ENCODE measurements at regions not wholly inside any gene's neighbourhood (a gene's known extent, or its start where the extent isn't known, plus 50 kb on each side); places are given as distances from the start of the nearest gene placed in this dataset.

- peaks cover 25% of the 10 kb centered on the region for H3K4me1 ChIP-seq
- peaks cover 15% of the 10 kb centered on the region for H3K4me1 Mint-ChIP-seq
- no peaks in the 10 kb centered on the region for H3K27me3 ChIP-seq
- no peak overlapping the region for H3K9ac ChIP-seq
- H2AFZ ChIP-seq (replicated peaks), result no peak overlapping the region
- H3F3A ChIP-seq (ENCODE audit: low read depth), result no peaks in the 10 kb centered on the region
- H3K36me3 ChIP-seq, result no peaks in the 10 kb centered on the region
- no peaks in the 10 kb centered on the region for H3K9me3 Mint-ChIP-seq
- H3K36me3 Mint-ChIP-seq, result no peaks in the 10 kb centered on the region
- DNase-seq (ENCODE audit: low spot score), result no peak
- peaks cover 4% of the 10 kb centered on the region for H3K27me3 Mint-ChIP-seq (ENCODE audit: insufficient read depth, low read depth)
- H3K27ac Mint-ChIP-seq, result no peak overlapping the region
- TF ChIP-seq EZH2phosphoT487 (IDR thresholded peaks at IDR 0.05) (no peak), CTCF (IDR thresholded peaks at IDR 0.05) (no peak), EZH2 (IDR thresholded peaks at IDR 0.05) (no peak)
- H4K20me1 ChIP-seq (ENCODE audit: low read depth), result no peaks in the 10 kb centered on the region
- no peaks in the 10 kb centered on the region for H3K9me3 ChIP-seq (ENCODE audit: low read depth)
- no peak overlapping the region for H3K4me3 Mint-ChIP-seq
- H3K4me2 ChIP-seq, result no peak overlapping the region
- H3K79me2 ChIP-seq (ENCODE audit: low read depth), result no peaks in the 10 kb centered on the region
- H3K4me3 ChIP-seq, result no peak overlapping the region
- no peak overlapping the region for H3K27ac ChIP-seq
Measured at GRCh38 chr10:91341686-91342085, 68.5 kb upstream of the HECTD2 start.

GRCh38 chr10:91343010-91343409 is 67.1 kb upstream of the HECTD2 start:
- Histone ChIP-seq H4K20me1 (ENCODE audit: low read depth) (no peaks in the 10 kb centered on the region), H3K4me3 (no peak overlapping the region), H3K79me2 (ENCODE audit: low read depth) (no peaks in the 10 kb centered on the region), H3K4me1 (peaks cover 25% of the 10 kb centered on the region), H3K27ac (no peak overlapping the region), H3K4me2 (no peak overlapping the region), H3F3A (ENCODE audit: low read depth) (no peaks in the 10 kb centered on the region), H3K9me3 (ENCODE audit: low read depth) (no peaks in the 10 kb centered on the region), H3K36me3 (no peaks in the 10 kb centered on the region), H3K27me3 (no peaks in the 10 kb centered on the region), H3K9ac (no peak overlapping the region), H2AFZ (replicated peaks) (no peak overlapping the region)
- DNase-seq (ENCODE audit: low spot score), result no peak
- H3K4me3 Mint-ChIP-seq, result no peak overlapping the region
- H3K9me3 Mint-ChIP-seq, result no peaks in the 10 kb centered on the region
- peaks cover 15% of the 10 kb centered on the region for H3K4me1 Mint-ChIP-seq
- no peak for TF ChIP-seq EZH2 (IDR thresholded peaks at IDR 0.05)
- TF ChIP-seq EZH2phosphoT487 (IDR thresholded peaks at IDR 0.05), result no peak
- no peak for TF ChIP-seq CTCF (IDR thresholded peaks at IDR 0.05)
- peaks cover 4% of the 10 kb centered on the region for H3K27me3 Mint-ChIP-seq (ENCODE audit: insufficient read depth, low read depth)
- no peaks in the 10 kb centered on the region for H3K36me3 Mint-ChIP-seq
- no peak overlapping the region for H3K27ac Mint-ChIP-seq

GRCh38 chr10:91344117-91344856 is 65.9 kb upstream of the HECTD2 start:
- Histone ChIP-seq H3K9me3 (ENCODE audit: low read depth) (no peaks in the 10 kb centered on the region), H3K36me3 (no peaks in the 10 kb centered on the region), H3K9ac (no peak overlapping the region), H3F3A (ENCODE audit: low read depth) (no peaks in the 10 kb centered on the region), H3K79me2 (ENCODE audit: low read depth) (no peaks in the 10 kb centered on the region), H3K4me2 (no peak overlapping the region), H2AFZ (replicated peaks) (no peak overlapping the region), H3K27me3 (no peaks in the 10 kb centered on the region), H3K27ac (no peak overlapping the region), H4K20me1 (ENCODE audit: low read depth) (no peaks in the 10 kb centered on the region), H3K4me1 (peaks cover 20% of the 10 kb centered on the region), H3K4me3 (no peak overlapping the region)
- H3K27ac Mint-ChIP-seq, result no peak overlapping the region
- DNase-seq (ENCODE audit: low spot score), result no peak
- H3K9me3 Mint-ChIP-seq, result no peaks in the 10 kb centered on the region
- no peaks in the 10 kb centered on the region for H3K36me3 Mint-ChIP-seq
- no peak overlapping the region for H3K4me3 Mint-ChIP-seq
- peaks cover 4% of the 10 kb centered on the region for H3K27me3 Mint-ChIP-seq (ENCODE audit: insufficient read depth, low read depth)
- H3K4me1 Mint-ChIP-seq, result peaks cover 15% of the 10 kb centered on the region
- TF ChIP-seq CTCF (IDR thresholded peaks at IDR 0.05) (no peak), EZH2 (IDR thresholded peaks at IDR 0.05) (no peak), EZH2phosphoT487 (IDR thresholded peaks at IDR 0.05) (no peak)
